B cell (primary cell): ENCODE measurements at regions not wholly inside any gene's neighbourhood (a gene's known extent, or its start where the extent isn't known, plus 50 kb on each side); places are given as distances from the start of the nearest gene placed in this dataset.

ENCODE experiments used
- ATAC-seq: fragments of 200-7000 bp; cut with Tn5 transposase; one replicate; pipeline ENCODE4 v1.10.0; 2021; ENCODE audit warnings: low read depth, mild to moderate bottlenecking, moderate number of reproducible peaks, moderate library complexity
- CTCF ChIA-PET: fragments of 350-600 bp; sonication (Branson Sonifier 250); formaldehyde crosslinking; loops from one replicate; lab custom pipeline; 2021; ENCODE audit warnings: antibody characterized with exemption, inconsistent platforms; lab: Charles Lee
- POLR2A ChIA-PET: fragments of 350-600 bp; sonication (Branson Sonifier 250); formaldehyde crosslinking; loops from one replicate; lab custom pipeline; 2021; ENCODE audit warnings: antibody characterized with exemption; lab: Charles Lee
- DNase-seq: peaks from one replicate; pipeline ENCODE4 v3.0.0; 2013
- H2AFZ ChIP-seq: 2 replicates; pipeline ENCODE4 v1.6.1; 2012; ENCODE audit warnings: mild to moderate bottlenecking, low read depth, low read length; ENCODE audit not compliant: insufficient read depth, poor library complexity, severe bottlenecking
- H3K27ac ChIP-seq, 2 donors: 1 replicate in 1 of 2; 2 replicates in 1 of 2; pipeline ENCODE4 v1.5.1; 2012 to 2013; ENCODE audit warnings: low read length in 2 of 2, mild to moderate bottlenecking in 2 of 2, moderate library complexity in 1 of 2
- H3K27me3 ChIP-seq, 4 experiments: fragments of 200-600 bp in 1 of 4; sonication (generic) in 1 of 4; replicated peaks in 1 of 4; 1 replicate in 2 of 4; 2 replicates in 2 of 4; pipeline versions ENCODE4 v1.6.1 to v1.7.0; 2013 to 2016; ENCODE audit warnings: low read length in 3 of 4, mild to moderate bottlenecking in 2 of 4, mixed read lengths in 1 of 4, moderate library complexity in 1 of 4; ENCODE audit not compliant: insufficient read depth in 4 of 4, control insufficient read depth in 3 of 4; ENCODE audit errors: control extremely low read depth in 1 of 4
- H3K36me3 ChIP-seq, 2 experiments: replicated peaks in 1 of 2; 1 replicate in 1 of 2; 2 replicates in 1 of 2; pipeline versions ENCODE4 v1.6.1 to v1.7.1; 2013; ENCODE audit warnings: low read length in 1 of 2; ENCODE audit not compliant: insufficient read depth in 2 of 2, control insufficient read depth in 1 of 2; ENCODE audit errors: control extremely low read depth in 1 of 2, extremely low read depth in 1 of 2
- H3K4me1 ChIP-seq, 2 donors: fragments of 200-600 bp in 1 of 2; sonication (generic) in 1 of 2; 1 replicate in 1 of 2; 2 replicates in 1 of 2; pipeline versions ENCODE4 v1.5.1 to v1.6.1; 2013 to 2017; ENCODE audit warnings: low read length in 2 of 2; ENCODE audit not compliant: control insufficient read depth in 2 of 2, insufficient read depth in 2 of 2
- H3K4me2 ChIP-seq: replicated peaks from 2 replicates; pipeline ENCODE3; 2012; ENCODE audit warnings: mild to moderate bottlenecking, low read depth, low read length; ENCODE audit not compliant: poor library complexity, severe bottlenecking
- H3K4me3 ChIP-seq, 5 experiments: fragments of 200-600 bp in 1 of 5; sonication (generic) in 1 of 5; 1 replicate in 3 of 5; 2 replicates in 2 of 5; pipeline versions ENCODE4 v1.5.1 to v1.7.0; 2011 to 2016; ENCODE audit warnings: low read length in 4 of 5, mild to moderate bottlenecking in 4 of 5, low read depth in 2 of 5, control low read depth in 1 of 5, moderate library complexity in 1 of 5; ENCODE audit not compliant: insufficient read depth in 1 of 5; ENCODE audit errors: control extremely low read depth in 1 of 5, extremely low read depth in 1 of 5
- H3K79me2 ChIP-seq: fragments of 200-600 bp; sonication (generic); one replicate; pipeline ENCODE4 v1.6.0; 2016; ENCODE audit warnings: low read length; ENCODE audit not compliant: control insufficient read depth, insufficient read depth
- H3K9ac ChIP-seq: fragments of 200-600 bp; sonication (generic); 2 replicates; pipeline ENCODE4 v1.6.1; 2017; ENCODE audit warnings: mild to moderate bottlenecking, low read length, moderate library complexity
- H3K9me3 ChIP-seq, 3 donors: one replicate each; pipeline versions ENCODE4 v1.6.1 to v1.7.1; 2013; ENCODE audit warnings: low read length in 2 of 3; ENCODE audit not compliant: control insufficient read depth in 2 of 3, insufficient read depth in 1 of 3; ENCODE audit errors: control extremely low read depth in 1 of 3
- H4K20me1 ChIP-seq: 2 replicates; pipeline ENCODE4 v1.6.0; 2012; ENCODE audit warnings: mild to moderate bottlenecking, low read length; ENCODE audit not compliant: insufficient read depth, control insufficient read depth, poor library complexity, severe bottlenecking
- H3K27ac Mint-ChIP-seq: one replicate; pipeline ENCODE4 v1.8.0; 2021; ENCODE audit warnings: mixed read lengths
- H3K27me3 Mint-ChIP-seq: one replicate; pipeline ENCODE4 v1.8.0; 2021; ENCODE audit warnings: mixed read lengths
- H3K4me1 Mint-ChIP-seq: one replicate; pipeline ENCODE4 v1.8.0; 2021; ENCODE audit warnings: mixed read lengths
- H3K4me3 Mint-ChIP-seq: one replicate; pipeline ENCODE4 v1.8.0; 2021; ENCODE audit warnings: mixed read lengths
- H3K9me3 Mint-ChIP-seq: one replicate; pipeline ENCODE4 v1.8.0; 2022; ENCODE audit warnings: mixed read lengths; ENCODE audit not compliant: insufficient read depth
- EZH2 ChIP-seq: IDR thresholded peaks from 2 replicates; pipeline ENCODE4 v1.6.1; 2012; ENCODE audit warnings: borderline replicate concordance, low read depth, mild to moderate bottlenecking, moderate library complexity, low read length; ENCODE audit not compliant: insufficient read depth, poor library complexity, severe bottlenecking
- WGBS: methylation state at CpG from one replicate; pipeline ENCODE4 v1.1.5; 2013; ENCODE audit warnings: missing lambda C conversion rate; ENCODE audit not compliant: insufficient coverage; 5-methylcytosine and 5-hydroxymethylcytosine counted together
- intact Hi-C: fragments of 100-400 bp; cut with micrococcal nuclease; formaldehyde crosslinking; loops from one replicate; pipeline ENCODE4 v1.10.0; 2022
- TF ChIP-seq, protein P1 (sequence below): fragments of 200-600 bp; IDR thresholded peaks from one replicate; pipeline ENCODE4 v1.8.0; 2022; ENCODE audit warnings: antibody characterized with exemption, mild to moderate bottlenecking

GRCh38 chr11:81080476-81080875, 1639.6 kb upstream of the TENM4 start:
- intact Hi-C loops = no loop called here
- ATAC-seq = no peak
- peaks cover 10% of the 10 kb centered on the region for H3K9me3 Mint-ChIP-seq
- ChIA-PET POLR2A (no interaction called here), CTCF (no interaction called here)
- no peak for TF ChIP-seq EZH2
- TF ChIP-seq, protein P1, sequence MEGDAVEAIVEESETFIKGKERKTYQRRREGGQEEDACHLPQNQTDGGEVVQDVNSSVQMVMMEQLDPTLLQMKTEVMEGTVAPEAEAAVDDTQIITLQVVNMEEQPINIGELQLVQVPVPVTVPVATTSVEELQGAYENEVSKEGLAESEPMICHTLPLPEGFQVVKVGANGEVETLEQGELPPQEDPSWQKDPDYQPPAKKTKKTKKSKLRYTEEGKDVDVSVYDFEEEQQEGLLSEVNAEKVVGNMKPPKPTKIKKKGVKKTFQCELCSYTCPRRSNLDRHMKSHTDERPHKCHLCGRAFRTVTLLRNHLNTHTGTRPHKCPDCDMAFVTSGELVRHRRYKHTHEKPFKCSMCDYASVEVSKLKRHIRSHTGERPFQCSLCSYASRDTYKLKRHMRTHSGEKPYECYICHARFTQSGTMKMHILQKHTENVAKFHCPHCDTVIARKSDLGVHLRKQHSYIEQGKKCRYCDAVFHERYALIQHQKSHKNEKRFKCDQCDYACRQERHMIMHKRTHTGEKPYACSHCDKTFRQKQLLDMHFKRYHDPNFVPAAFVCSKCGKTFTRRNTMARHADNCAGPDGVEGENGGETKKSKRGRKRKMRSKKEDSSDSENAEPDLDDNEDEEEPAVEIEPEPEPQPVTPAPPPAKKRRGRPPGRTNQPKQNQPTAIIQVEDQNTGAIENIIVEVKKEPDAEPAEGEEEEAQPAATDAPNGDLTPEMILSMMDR = no peak
- no peak overlapping the region for H3K4me2 ChIP-seq
- H3K36me3 ChIP-seq = no peaks in the 10 kb centered on the region
- WGBS = no CpG with 5 or more reads among the region's 4 CpGs
- H3K27me3 ChIP-seq = no peaks in the 10 kb centered on the region
- H3K4me3 ChIP-seq = no peak overlapping the region
- no peaks in the 10 kb centered on the region for H4K20me1 ChIP-seq
- no peaks in the 10 kb centered on the region for H3K79me2 ChIP-seq
- H2AFZ ChIP-seq = no peak overlapping the region
- H3K27ac ChIP-seq = no peak overlapping the region
- H3K4me3 Mint-ChIP-seq = no peak overlapping the region
- H3K9me3 ChIP-seq = peaks cover 0 to under 1% (median 0%) of the 10 kb centered on the region in 3 donors
- H3K4me1 ChIP-seq = no peaks in the 10 kb centered on the region
- H3K27me3 Mint-ChIP-seq = no peaks in the 10 kb centered on the region
- H3K27ac Mint-ChIP-seq = no peak overlapping the region
- H3K4me1 Mint-ChIP-seq = no peaks in the 10 kb centered on the region
- no peak for DNase-seq
- H3K9ac ChIP-seq = no peak overlapping the region

DNA sequence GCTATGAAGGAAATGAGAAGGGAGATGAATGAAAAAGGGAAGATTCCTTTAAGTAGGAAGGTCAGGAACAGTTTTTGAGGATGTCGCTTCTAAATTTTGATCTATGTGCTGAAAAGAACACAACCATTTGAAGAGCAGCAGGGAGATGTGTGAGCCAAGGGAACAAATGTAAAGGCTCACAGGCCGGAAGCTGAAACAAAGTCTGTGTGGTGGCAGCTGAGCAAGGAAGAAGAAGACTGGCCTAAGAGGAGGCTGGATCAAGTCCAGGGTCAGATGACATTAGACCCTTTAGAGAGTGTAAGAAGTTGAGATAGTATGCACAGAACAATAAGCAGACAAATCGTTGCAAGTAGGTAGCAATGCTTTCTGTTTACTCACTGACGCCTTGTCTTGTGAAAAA, 1631.4 kb upstream of the TENM4 start:
- Histone ChIP-seq H3K79me2 (no peaks in the 10 kb centered on the region), H3K27ac (no peak overlapping the region), H3K9ac (no peak overlapping the region), H2AFZ (no peak overlapping the region), H4K20me1 (no peaks in the 10 kb centered on the region), H3K27me3 (no peaks in the 10 kb centered on the region), H3K36me3 (no peaks in the 10 kb centered on the region), H3K9me3 (peaks cover 0 to 5% (median 0%) of the 10 kb centered on the region in 3 donors), H3K4me1 (no peaks in the 10 kb centered on the region), H3K4me2 (no peak overlapping the region), H3K4me3 (no peak overlapping the region)
- Mint-ChIP-seq H3K27ac (no peak overlapping the region), H3K4me3 (no peak overlapping the region), H3K9me3 (peaks cover 1% of the 10 kb centered on the region), H3K4me1 (no peaks in the 10 kb centered on the region), H3K27me3 (no peaks in the 10 kb centered on the region)
- intact Hi-C loops = no loop called here
- TF ChIP-seq, protein P1 = no peak
- no peak for DNase-seq
- CTCF ChIA-PET = no interaction called here
- POLR2A ChIA-PET = no interaction called here
- WGBS = 80% methylated on average over 2 of the region's 4 CpGs
- no peak for ATAC-seq
